Esophagus (tissue), 2 donors: ENCODE measurements at regions not wholly inside any gene's neighbourhood (a gene's known extent, or its start where the extent isn't known, plus 50 kb on each side); places are given as distances from the start of the nearest gene placed in this dataset.

Experiments used
- H3K27ac ChIP-seq, 2 donors: one replicate each; pipeline ENCODE4 v1.5.1; 2013; ENCODE audit warnings: low read depth in 2 of 2, mild to moderate bottlenecking in 2 of 2, inconsistent platforms in 1 of 2, low read length in 1 of 2, moderate library complexity in 1 of 2
- H3K27me3 ChIP-seq, 2 donors: one replicate each; pipeline ENCODE4 v1.6.1; 2013; ENCODE audit warnings: low read length in 2 of 2, control low read depth in 1 of 2, mild to moderate bottlenecking in 1 of 2; ENCODE audit not compliant: insufficient read depth in 2 of 2, control insufficient read depth in 1 of 2
- H3K36me3 ChIP-seq, 2 donors: one replicate each; pipeline ENCODE4 v1.6.1; 2013; ENCODE audit warnings: low read length in 1 of 2; ENCODE audit not compliant: control insufficient read depth in 2 of 2, insufficient read depth in 2 of 2
- H3K4me1 ChIP-seq, 2 donors: one replicate each; pipeline ENCODE4 v1.6.1; 2013; ENCODE audit warnings: low read length in 1 of 2; ENCODE audit not compliant: control insufficient read depth in 2 of 2, insufficient read depth in 2 of 2
- H3K4me3 ChIP-seq, 2 donors: one replicate each; pipeline ENCODE4 v1.5.1; 2013; ENCODE audit warnings: low read length in 2 of 2, mild to moderate bottlenecking in 2 of 2, low read depth in 1 of 2, moderate library complexity in 1 of 2
- H3K9me3 ChIP-seq, 2 donors: one replicate each; pipeline ENCODE4 v1.6.1; 2013; ENCODE audit warnings: mild to moderate bottlenecking in 2 of 2, low read depth in 1 of 2, low read length in 1 of 2, moderate library complexity in 1 of 2; ENCODE audit not compliant: control insufficient read depth in 2 of 2, insufficient read depth in 1 of 2
- WGBS, 2 donors: extraction: QIAGEN DNeasy Blood & Tissue Kit; methylation state at CpG; one replicate each; pipeline ENCODE4 v1.1.7; 2013; 5-methylcytosine and 5-hydroxymethylcytosine counted together
- donor health status: healthy with polysubstance abuse.
- donor health status: Bipolar disorder and iron deficiency.

GRCh38 chr2:219914577-219914976, 287.1 kb downstream of the SLC4A3 start:
- WGBS, 2 donors: 90 to 94% methylated on average over 5 of the region's 5 CpGs
- H3K27ac ChIP-seq: no peak overlapping the region
- H3K4me3 ChIP-seq: no peak overlapping the region

GRCh38 chr2:219916281-219916680, 288.9 kb downstream of the SLC4A3 start:
- 85 to 87% methylated on average over 6 of the region's 6 CpGs for WGBS, 2 donors

More at GRCh38 chr2:219914577-219914976, 287.1 kb downstream of the SLC4A3 start:
- Histone ChIP-seq H3K27me3 (no peaks in the 10 kb centered on the region), H3K36me3 (no peaks in the 10 kb centered on the region), H3K9me3 (no peaks in the 10 kb centered on the region), H3K4me1 (no peaks in the 10 kb centered on the region)

GRCh38 chr2:219916726-219917440, 289.5 kb downstream of the SLC4A3 start:
- no peaks in the 10 kb centered on the region for H3K4me1 ChIP-seq
- 56 to 66% methylated on average over 3 of the region's 3 CpGs for WGBS, 2 donors
- H3K36me3 ChIP-seq: no peaks in the 10 kb centered on the region
- H3K9me3 ChIP-seq: no peaks in the 10 kb centered on the region
- no peak overlapping the region for H3K27ac ChIP-seq
- H3K27me3 ChIP-seq: no peaks in the 10 kb centered on the region
- H3K4me3 ChIP-seq: no peak overlapping the region

More at GRCh38 chr2:219916281-219916680, 288.9 kb downstream of the SLC4A3 start:
- H3K9me3 ChIP-seq: no peaks in the 10 kb centered on the region
- no peaks in the 10 kb centered on the region for H3K36me3 ChIP-seq
- no peaks in the 10 kb centered on the region for H3K4me1 ChIP-seq
- H3K27me3 ChIP-seq: no peaks in the 10 kb centered on the region
- no peak overlapping the region for H3K4me3 ChIP-seq
- no peak overlapping the region for H3K27ac ChIP-seq

- Histone ChIP-seq H3K4me1 (no peaks in the 10 kb centered on the region), H3K4me3 (no peak overlapping the region), H3K36me3 (no peaks in the 10 kb centered on the region), H3K27me3 (no peaks in the 10 kb centered on the region), H3K27ac (no peak overlapping the region), H3K9me3 (no peaks in the 10 kb centered on the region)
- WGBS, 2 donors: 61 to 62% methylated on average over 3 of the region's 3 CpGs
Observed at GRCh38 chr2:219918254-219918653, 290.8 kb downstream of the SLC4A3 start.

- Histone ChIP-seq H3K9me3 (no peaks in the 10 kb centered on the region), H3K36me3 (no peaks in the 10 kb centered on the region), H3K27me3 (no peaks in the 10 kb centered on the region), H3K27ac (no peak overlapping the region), H3K4me1 (no peaks in the 10 kb centered on the region), H3K4me3 (no peak overlapping the region)
- 63 to 64% methylated on average over 4 of the region's 4 CpGs for WGBS, 2 donors
Observed at GRCh38 chr2:219918944-219919343, 291.5 kb downstream of the SLC4A3 start.

GRCh38 chr2:219919506-219919905, 292.1 kb downstream of the SLC4A3 start:
- Histone ChIP-seq H3K4me3 (no peak overlapping the region), H3K9me3 (no peaks in the 10 kb centered on the region)
- 80 to 87% methylated on average over 4 of the region's 4 CpGs for WGBS, 2 donors

GRCh38 chr2:219929835-219930234, 302.4 kb downstream of the SLC4A3 start:
- H3K27ac ChIP-seq: no peak overlapping the region
- H3K9me3 ChIP-seq: no peaks in the 10 kb centered on the region
- H3K36me3 ChIP-seq: no peaks in the 10 kb centered on the region
- H3K4me3 ChIP-seq: no peak overlapping the region
- H3K4me1 ChIP-seq: no peaks in the 10 kb centered on the region
- no peaks in the 10 kb centered on the region for H3K27me3 ChIP-seq
- WGBS, 2 donors: 76 to 81% methylated on average over 5 of the region's 5 CpGs

More at GRCh38 chr2:219919506-219919905, 292.1 kb downstream of the SLC4A3 start:
- Histone ChIP-seq H3K4me1 (no peaks in the 10 kb centered on the region), H3K36me3 (no peaks in the 10 kb centered on the region), H3K27me3 (no peaks in the 10 kb centered on the region), H3K27ac (no peak overlapping the region)

- H3K4me3 ChIP-seq: no peak overlapping the region
- no peaks in the 10 kb centered on the region for H3K9me3 ChIP-seq
- H3K36me3 ChIP-seq: no peaks in the 10 kb centered on the region
- 89 to 94% methylated on average over 1 of the region's 1 CpG for WGBS, 2 donors
- no peak overlapping the region for H3K27ac ChIP-seq
- H3K27me3 ChIP-seq: no peaks in the 10 kb centered on the region
- no peaks in the 10 kb centered on the region for H3K4me1 ChIP-seq
Observed at GRCh38 chr2:219939647-219940046, 312.2 kb downstream of the SLC4A3 start.

- Histone ChIP-seq H3K9me3 (no peaks in the 10 kb centered on the region), H3K4me1 (no peaks in the 10 kb centered on the region), H3K4me3 (no peak overlapping the region), H3K27me3 (no peaks in the 10 kb centered on the region), H3K36me3 (no peaks in the 10 kb centered on the region), H3K27ac (no peak overlapping the region)
- 81 to 86% methylated on average over 4 of the region's 4 CpGs for WGBS, 2 donors
Observed at GRCh38 chr2:219944866-219945265, 317.4 kb downstream of the SLC4A3 start.

GRCh38 chr2:219946021-219946420, 318.6 kb downstream of the SLC4A3 start:
- Histone ChIP-seq H3K4me3 (no peak overlapping the region), H3K36me3 (no peaks in the 10 kb centered on the region), H3K27me3 (no peaks in the 10 kb centered on the region), H3K4me1 (no peaks in the 10 kb centered on the region), H3K27ac (no peak overlapping the region), H3K9me3 (no peaks in the 10 kb centered on the region)
- 60 to 68% methylated on average over 1 of the region's 1 CpG for whole genome bisulfite sequencing, 2 donors
